NT2/D1 (cell line): ENCODE measurements at regions not wholly inside any gene's neighbourhood (a gene's known extent, or its start where the extent isn't known, plus 50 kb on each side); places are given as distances from the start of the nearest gene placed in this dataset.

Source experiments
- SUZ12 ChIP-seq: IDR thresholded peaks from 2 replicates; pipeline ENCODE4 v1.6.1; 2011; ENCODE audit not compliant: insufficient read length, insufficient read depth; ENCODE audit errors: extremely low read depth
- YY1 ChIP-seq: IDR thresholded peaks from 2 replicates; pipeline ENCODE4 v1.6.1; 2011; ENCODE audit not compliant: insufficient read length, insufficient read depth
- ZNF274 ChIP-seq: IDR thresholded peaks from 2 replicates; pipeline ENCODE4 v1.6.1; 2011; ENCODE audit warnings: mild to moderate bottlenecking, low read depth, low read length

DNA sequence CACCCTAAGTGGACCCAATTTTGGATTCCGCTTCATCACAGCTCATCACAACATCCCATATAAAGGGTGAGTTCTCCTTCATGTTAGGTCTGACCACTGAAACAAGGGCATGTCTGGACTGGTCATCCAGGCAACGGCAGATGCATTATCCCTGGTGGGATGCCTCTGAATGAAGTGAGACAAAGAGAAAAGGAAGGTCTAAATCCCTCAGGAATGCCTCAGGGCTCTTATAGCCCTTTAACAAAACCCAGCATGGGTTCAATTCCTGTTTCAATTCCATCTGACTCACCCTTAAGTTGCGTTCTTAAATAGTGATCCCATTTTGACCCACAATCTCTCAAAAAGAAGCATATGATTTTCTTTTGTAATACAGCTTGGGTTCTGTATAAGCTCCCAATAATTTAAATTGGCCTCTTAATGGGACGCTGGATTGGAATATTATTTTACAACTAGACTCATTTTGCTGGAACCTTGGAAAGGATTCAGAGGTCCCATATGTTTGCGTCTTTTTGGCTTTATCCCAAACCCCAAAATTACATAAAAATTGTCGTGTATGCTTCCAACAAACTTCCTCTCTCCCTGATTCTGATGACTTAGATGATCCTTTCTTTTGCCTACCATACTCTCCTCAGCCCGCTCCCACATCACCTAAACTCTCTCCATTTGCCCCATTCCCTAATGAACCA lies 287.4 kb upstream of the ZP4 start:
- TF ChIP-seq YY1 = no peak
- no peak for TF ChIP-seq ZNF274
- TF ChIP-seq SUZ12 = no peak
